ENCODE measurements at regions not wholly inside any gene's neighbourhood (a gene's known extent, or its start where the extent isn't known, plus 50 kb on each side); places are given as distances from the start of the nearest gene placed in this dataset.
A peak's percentile ranks its signal among the peaks of the same experiment; 100 is the strongest.

- no peak for DNase-seq (ENCODE audit: low read depth in 3 of 3)
These were observed 136.9 kb downstream of the RWDD3 start for GRCh38 chr1:95370691-95371562.

- DNase-seq (ENCODE audit: low read depth in 3 of 3), result no peak
These were observed 137.8 kb downstream of the RWDD3 start for GRCh38 chr1:95371666-95372282.

GRCh38 chr1:95375174-95375573 is 141.2 kb downstream of the RWDD3 start:
- no peak for DNase-seq (ENCODE audit: low read depth in 3 of 3)

- no peak for DNase-seq (ENCODE audit: low read depth in 3 of 3)
These were observed 146.9 kb downstream of the RWDD3 start for GRCh38 chr1:95380909-95381308.

- DNase-seq (ENCODE audit: low read depth in 3 of 3), result no peak
These were observed 148.2 kb downstream of the RWDD3 start for GRCh38 chr1:95382000-95382786.

GRCh38 chr1:95383111-95383510 is 149.1 kb downstream of the RWDD3 start:
- DNase-seq (ENCODE audit: low read depth in 3 of 3), result no peak

- DNase-seq (ENCODE audit: low read depth in 3 of 3), result peak in 1 of 3 experiments; percentile 5
These were observed 150.6 kb downstream of the RWDD3 start for GRCh38 chr1:95384567-95384966.

- no peak for DNase-seq (ENCODE audit: low read depth in 3 of 3)
These were observed 152.4 kb downstream of the RWDD3 start for GRCh38 chr1:95386371-95386770.

- no peak for DNase-seq (ENCODE audit: low read depth in 3 of 3)
These were observed 152.9 kb downstream of the RWDD3 start for GRCh38 chr1:95386915-95387314.

- no peak for DNase-seq (ENCODE audit: low read depth in 3 of 3)
These were observed 154.0 kb downstream of the RWDD3 start for GRCh38 chr1:95388031-95388430.

GRCh38 chr1:95393434-95393833 is 159.4 kb downstream of the RWDD3 start:
- no peak for DNase-seq (ENCODE audit: low read depth in 3 of 3)

GRCh38 chr1:95396557-95396956 is 162.5 kb downstream of the RWDD3 start:
- no peak for DNase-seq (ENCODE audit: low read depth in 3 of 3)

- DNase-seq (ENCODE audit: low read depth in 3 of 3), result no peak
These were observed 168.8 kb downstream of the RWDD3 start for GRCh38 chr1:95402780-95403179.

- no peak for DNase-seq (ENCODE audit: low read depth in 3 of 3)
These were observed 172.3 kb downstream of the RWDD3 start for GRCh38 chr1:95406279-95406678.

GRCh38 chr1:95407131-95407885 is 173.3 kb downstream of the RWDD3 start:
- DNase-seq (ENCODE audit: low read depth in 3 of 3), result no peak

GRCh38 chr1:95407886-95408291 is 173.9 kb downstream of the RWDD3 start:
- DNase-seq (ENCODE audit: low read depth in 3 of 3), result no peak

GRCh38 chr1:95408507-95409136 is 174.6 kb downstream of the RWDD3 start:
- DNase-seq (ENCODE audit: low read depth in 3 of 3), result no peak

- DNase-seq (ENCODE audit: low read depth in 3 of 3), result no peak
These were observed 175.3 kb downstream of the RWDD3 start for GRCh38 chr1:95409276-95409675.

GRCh38 chr1:95409901-95410300 is 175.9 kb downstream of the RWDD3 start:
- no peak for DNase-seq (ENCODE audit: low read depth in 3 of 3)

- DNase-seq (ENCODE audit: low read depth in 3 of 3), result no peak
These were observed 181.1 kb downstream of the RWDD3 start for GRCh38 chr1:95415146-95415545.

- no peak for DNase-seq (ENCODE audit: low read depth in 3 of 3)
These were observed 192.8 kb downstream of the RWDD3 start for GRCh38 chr1:95426772-95427171.

Data from stimulated activated CD4-positive, alpha-beta T cell treated with anti-CD3 and anti-CD28 coated beads, TNF-alpha, amount 100 ng/mL, for 24 hours (primary cell).